ENCODE measurements at regions not wholly inside any gene's neighbourhood (a gene's known extent, or its start where the extent isn't known, plus 50 kb on each side); places are given as distances from the start of the nearest gene placed in this dataset.

DNA sequence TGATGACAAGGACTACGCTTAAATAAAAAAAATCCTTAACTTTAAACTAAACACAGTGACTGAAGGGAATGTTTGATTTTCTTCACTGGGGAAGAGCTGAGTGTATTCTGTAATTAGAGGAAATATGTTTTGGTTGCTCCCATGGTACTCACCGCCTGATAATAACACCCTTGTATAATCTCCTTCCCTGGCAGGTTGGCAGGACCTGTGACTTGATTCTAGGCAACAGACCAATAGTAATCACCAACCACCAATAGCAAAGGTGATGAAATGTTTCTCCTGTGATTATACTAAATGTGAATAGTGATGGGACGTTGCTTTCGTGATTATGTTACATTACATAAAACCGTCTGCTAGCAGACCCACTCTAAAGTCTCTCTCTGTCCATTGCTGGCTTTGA is 536.8 kb upstream of the CPEB2 start:
- intact Hi-C loops (cut with DNase I) = no loop called here
- TF ChIP-seq POLR2A (IDR thresholded peaks at IDR 0.05) (no peak), POLR2AphosphoS5 (IDR thresholded peaks at IDR 0.05; ENCODE audit: insufficient read depth in 1 of 2, low read depth in 1 of 2) (no peak)
- TF ChIP-seq, protein P1, sequence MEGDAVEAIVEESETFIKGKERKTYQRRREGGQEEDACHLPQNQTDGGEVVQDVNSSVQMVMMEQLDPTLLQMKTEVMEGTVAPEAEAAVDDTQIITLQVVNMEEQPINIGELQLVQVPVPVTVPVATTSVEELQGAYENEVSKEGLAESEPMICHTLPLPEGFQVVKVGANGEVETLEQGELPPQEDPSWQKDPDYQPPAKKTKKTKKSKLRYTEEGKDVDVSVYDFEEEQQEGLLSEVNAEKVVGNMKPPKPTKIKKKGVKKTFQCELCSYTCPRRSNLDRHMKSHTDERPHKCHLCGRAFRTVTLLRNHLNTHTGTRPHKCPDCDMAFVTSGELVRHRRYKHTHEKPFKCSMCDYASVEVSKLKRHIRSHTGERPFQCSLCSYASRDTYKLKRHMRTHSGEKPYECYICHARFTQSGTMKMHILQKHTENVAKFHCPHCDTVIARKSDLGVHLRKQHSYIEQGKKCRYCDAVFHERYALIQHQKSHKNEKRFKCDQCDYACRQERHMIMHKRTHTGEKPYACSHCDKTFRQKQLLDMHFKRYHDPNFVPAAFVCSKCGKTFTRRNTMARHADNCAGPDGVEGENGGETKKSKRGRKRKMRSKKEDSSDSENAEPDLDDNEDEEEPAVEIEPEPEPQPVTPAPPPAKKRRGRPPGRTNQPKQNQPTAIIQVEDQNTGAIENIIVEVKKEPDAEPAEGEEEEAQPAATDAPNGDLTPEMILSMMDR (IDR thresholded peaks at IDR 0.05) = no peak
- no peaks in the 10 kb centered on the region for H3K9me3 ChIP-seq
- H3K4me1 ChIP-seq = no peaks in the 10 kb centered on the region
- no peaks in the 10 kb centered on the region for H3K36me3 ChIP-seq
- H3K27me3 ChIP-seq = no peaks in the 10 kb centered on the region
- no peak overlapping the region for H3K4me3 ChIP-seq
- no peak for DNase-seq (ENCODE audit: extremely low spot score in 2 of 2)
- no peak overlapping the region for H3K27ac ChIP-seq

DNA sequence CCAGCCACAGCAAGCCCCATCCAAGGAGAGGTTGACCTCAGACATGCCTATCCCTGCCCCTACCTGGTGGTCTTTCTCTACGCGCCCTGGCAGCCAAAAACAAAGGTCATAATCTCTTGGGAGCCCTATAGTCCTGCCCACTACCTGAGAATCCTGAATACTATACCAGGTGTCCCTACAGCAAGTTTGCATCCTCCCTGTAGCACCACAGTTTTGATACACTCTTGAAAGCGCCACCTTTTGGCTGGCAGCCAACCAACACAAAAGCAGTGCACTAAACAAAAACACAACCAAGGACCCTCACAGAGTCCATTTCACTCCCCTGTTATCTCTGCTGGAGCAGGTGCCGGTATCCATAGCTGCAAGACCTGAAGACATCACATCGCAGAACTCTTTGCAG is 523.8 kb upstream of the CPEB2 start:
- Histone ChIP-seq H3K4me1 (no peaks in the 10 kb centered on the region), H3K4me3 (no peak overlapping the region), H3K9me3 (no peaks in the 10 kb centered on the region), H3K36me3 (no peaks in the 10 kb centered on the region), H3K27me3 (no peaks in the 10 kb centered on the region), H3K27ac (no peak overlapping the region)
- intact Hi-C loops (cut with DNase I) = no loop called here
- no peak for DNase-seq (ENCODE audit: extremely low spot score in 2 of 2)
- TF ChIP-seq POLR2A (IDR thresholded peaks at IDR 0.05) = no peak
- no peak for TF ChIP-seq POLR2AphosphoS5 (IDR thresholded peaks at IDR 0.05; ENCODE audit: insufficient read depth in 1 of 2, low read depth in 1 of 2)
- TF ChIP-seq, protein P1 (IDR thresholded peaks at IDR 0.05) = no peak

DNA sequence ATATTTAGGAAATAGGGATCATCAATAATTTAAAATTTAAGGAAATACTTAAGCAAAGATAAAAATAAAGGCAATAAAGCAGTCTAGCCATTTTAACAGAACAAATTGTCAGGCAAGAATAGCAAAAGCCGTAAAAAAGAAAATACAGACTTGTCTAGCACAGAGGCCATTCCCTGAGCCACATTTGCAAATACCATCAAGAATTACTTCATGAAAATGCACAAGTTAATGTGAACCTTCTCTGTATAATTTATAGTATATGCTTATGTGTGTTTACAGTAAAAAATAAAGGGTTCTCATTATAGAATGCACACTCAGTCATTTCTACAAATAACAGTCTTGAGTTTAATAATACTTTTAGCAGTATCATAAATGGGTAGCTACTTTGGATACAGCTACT is 505.9 kb upstream of the CPEB2 start:
- TF ChIP-seq, protein P1 (IDR thresholded peaks at IDR 0.05) = no peak
- TF ChIP-seq POLR2A (IDR thresholded peaks at IDR 0.05) (no peak), POLR2AphosphoS5 (IDR thresholded peaks at IDR 0.05; ENCODE audit: insufficient read depth in 1 of 2, low read depth in 1 of 2) (no peak)
- no peaks in the 10 kb centered on the region for H3K9me3 ChIP-seq
- no peaks in the 10 kb centered on the region for H3K27me3 ChIP-seq
- intact Hi-C loops (cut with DNase I) = no loop called here
- no peak overlapping the region for H3K4me3 ChIP-seq
- no peaks in the 10 kb centered on the region for H3K4me1 ChIP-seq
- H3K36me3 ChIP-seq = no peaks in the 10 kb centered on the region
- DNase-seq (ENCODE audit: extremely low spot score in 2 of 2) = no peak
- no peak overlapping the region for H3K27ac ChIP-seq

DNA sequence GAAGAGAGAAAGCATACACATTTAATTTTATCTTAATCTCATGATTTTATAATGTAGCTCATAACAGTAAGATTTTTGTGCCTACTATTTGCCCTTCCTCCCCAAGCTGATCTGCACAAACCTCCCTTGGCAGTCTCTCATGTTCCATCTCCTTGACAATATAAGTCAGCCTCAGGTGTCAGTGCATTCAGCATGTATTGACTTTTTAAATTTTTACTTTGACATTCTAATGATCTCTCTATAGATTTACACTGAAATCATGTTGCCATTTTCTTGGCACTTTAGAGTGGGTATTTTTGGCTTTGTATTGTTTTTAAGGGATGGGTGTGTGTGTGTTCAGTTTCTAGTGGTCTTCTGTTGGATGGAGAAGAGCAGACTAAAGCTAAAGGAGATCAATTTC is 505.3 kb upstream of the CPEB2 start:
- H3K36me3 ChIP-seq = no peaks in the 10 kb centered on the region
- H3K9me3 ChIP-seq = no peaks in the 10 kb centered on the region
- no peak overlapping the region for H3K4me3 ChIP-seq
- DNase-seq (ENCODE audit: extremely low spot score in 2 of 2) = no peak
- H3K4me1 ChIP-seq = no peaks in the 10 kb centered on the region
- no peak for TF ChIP-seq POLR2A (IDR thresholded peaks at IDR 0.05)
- TF ChIP-seq, protein P1 (IDR thresholded peaks at IDR 0.05) = no peak
- no peak for TF ChIP-seq POLR2AphosphoS5 (IDR thresholded peaks at IDR 0.05; ENCODE audit: insufficient read depth in 1 of 2, low read depth in 1 of 2)
- no peak overlapping the region for H3K27ac ChIP-seq
- intact Hi-C loops (cut with DNase I) = no loop called here
- no peaks in the 10 kb centered on the region for H3K27me3 ChIP-seq

DNA sequence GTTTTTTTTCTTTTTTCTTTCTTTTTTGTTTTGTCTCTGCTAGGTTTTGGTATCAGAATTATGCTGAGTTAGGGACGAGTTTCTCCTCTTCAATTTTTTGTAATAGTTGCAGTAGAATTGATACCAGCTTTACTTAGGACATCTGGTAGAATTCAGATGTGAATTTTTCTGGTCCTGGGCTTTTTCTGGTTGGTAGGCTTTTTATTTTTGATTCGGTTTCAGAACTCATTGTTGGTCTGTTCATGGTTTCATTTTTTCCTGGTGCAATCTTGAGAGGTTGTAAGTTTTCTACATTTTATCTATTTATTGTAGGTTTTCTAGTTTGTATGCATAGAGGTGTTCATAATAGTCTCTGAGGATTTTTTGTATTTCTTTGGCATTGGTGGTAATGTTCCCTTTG is 498.1 kb upstream of the CPEB2 start:
- TF ChIP-seq POLR2AphosphoS5 (IDR thresholded peaks at IDR 0.05; ENCODE audit: insufficient read depth in 1 of 2, low read depth in 1 of 2) (no peak), POLR2A (IDR thresholded peaks at IDR 0.05) (no peak)
- TF ChIP-seq, protein P1 (IDR thresholded peaks at IDR 0.05) = no peak
- Histone ChIP-seq H3K9me3 (no peaks in the 10 kb centered on the region), H3K4me3 (no peak overlapping the region), H3K4me1 (no peaks in the 10 kb centered on the region), H3K27me3 (no peaks in the 10 kb centered on the region), H3K36me3 (no peaks in the 10 kb centered on the region), H3K27ac (no peak overlapping the region)
- DNase-seq (ENCODE audit: extremely low spot score in 2 of 2) = no peak
- intact Hi-C loops (cut with DNase I) = no loop called here

Measured in vagina (tissue), 2 donors.